Fibroblast of the aortic adventitia (primary cell): ENCODE measurements at regions not wholly inside any gene's neighbourhood (a gene's known extent, or its start where the extent isn't known, plus 50 kb on each side); places are given as distances from the start of the nearest gene placed in this dataset.

ENCODE experiments used
- DNase-seq: peaks from one replicate; pipeline ENCODE4 v3.0.0-alpha.2; 2010; ENCODE audit warnings: low read depth
- H3K4me3 ChIP-seq: 2 replicates; pipeline ENCODE4 v1.5.1; 2011; ENCODE audit warnings: low read depth, mild to moderate bottlenecking, control low read depth, low read length, moderate library complexity
- TF ChIP-seq, protein P1 (sequence below): IDR thresholded peaks from 2 replicates; pipeline ENCODE4 v1.5.1; 2011; ENCODE audit warnings: mild to moderate bottlenecking, low read length, control low read depth, inconsistent platforms; ENCODE audit not compliant: insufficient read depth

DNA sequence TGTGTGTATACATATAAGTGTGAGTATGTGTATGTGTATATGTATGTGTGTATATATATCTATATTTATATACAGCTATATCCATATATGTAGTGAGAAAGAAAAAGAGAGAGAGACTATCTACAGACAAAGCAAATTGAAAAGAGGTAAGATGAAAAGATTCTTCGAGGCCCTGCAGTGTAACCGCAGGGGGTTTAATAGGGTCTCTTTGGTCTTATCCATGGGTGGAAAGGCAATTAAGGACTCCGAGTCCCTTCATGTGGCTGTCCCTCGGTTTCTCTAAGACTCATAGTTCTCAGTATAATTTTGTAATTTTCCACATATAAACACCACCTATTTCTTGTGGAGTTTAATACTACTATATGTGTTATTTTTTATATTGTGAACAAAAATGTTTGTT is 50.6 kb upstream of the JAZF1 start:
- TF ChIP-seq, protein P1, sequence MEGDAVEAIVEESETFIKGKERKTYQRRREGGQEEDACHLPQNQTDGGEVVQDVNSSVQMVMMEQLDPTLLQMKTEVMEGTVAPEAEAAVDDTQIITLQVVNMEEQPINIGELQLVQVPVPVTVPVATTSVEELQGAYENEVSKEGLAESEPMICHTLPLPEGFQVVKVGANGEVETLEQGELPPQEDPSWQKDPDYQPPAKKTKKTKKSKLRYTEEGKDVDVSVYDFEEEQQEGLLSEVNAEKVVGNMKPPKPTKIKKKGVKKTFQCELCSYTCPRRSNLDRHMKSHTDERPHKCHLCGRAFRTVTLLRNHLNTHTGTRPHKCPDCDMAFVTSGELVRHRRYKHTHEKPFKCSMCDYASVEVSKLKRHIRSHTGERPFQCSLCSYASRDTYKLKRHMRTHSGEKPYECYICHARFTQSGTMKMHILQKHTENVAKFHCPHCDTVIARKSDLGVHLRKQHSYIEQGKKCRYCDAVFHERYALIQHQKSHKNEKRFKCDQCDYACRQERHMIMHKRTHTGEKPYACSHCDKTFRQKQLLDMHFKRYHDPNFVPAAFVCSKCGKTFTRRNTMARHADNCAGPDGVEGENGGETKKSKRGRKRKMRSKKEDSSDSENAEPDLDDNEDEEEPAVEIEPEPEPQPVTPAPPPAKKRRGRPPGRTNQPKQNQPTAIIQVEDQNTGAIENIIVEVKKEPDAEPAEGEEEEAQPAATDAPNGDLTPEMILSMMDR = no peak
- DNase-seq = no peak

DNA sequence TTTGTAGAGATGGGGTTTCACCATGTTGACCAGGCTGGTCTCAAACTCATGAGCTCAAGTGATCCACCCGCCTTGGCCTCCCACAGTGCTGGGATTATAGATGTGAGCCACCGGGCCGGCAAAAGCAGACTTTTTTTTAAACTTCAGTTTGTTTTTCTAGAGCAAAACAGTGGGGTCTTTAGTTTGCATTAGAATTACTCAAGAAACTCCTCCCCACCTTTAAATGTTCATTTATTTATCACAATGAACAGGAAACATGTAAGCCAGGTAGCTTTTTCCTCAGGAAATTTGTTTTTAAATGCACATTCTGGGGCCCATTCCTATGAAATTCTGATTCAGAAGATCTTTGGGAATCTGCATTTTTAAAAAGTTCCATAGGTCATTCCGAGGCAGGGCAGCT is 56.0 kb upstream of the JAZF1 start:
- no peak overlapping the region for H3K4me3 ChIP-seq
- no peak for DNase-seq
- TF ChIP-seq, protein P1 = no peak

More for the DNA sequence above, 50.6 kb upstream of the JAZF1 start:
- no peak overlapping the region for H3K4me3 ChIP-seq

DNA sequence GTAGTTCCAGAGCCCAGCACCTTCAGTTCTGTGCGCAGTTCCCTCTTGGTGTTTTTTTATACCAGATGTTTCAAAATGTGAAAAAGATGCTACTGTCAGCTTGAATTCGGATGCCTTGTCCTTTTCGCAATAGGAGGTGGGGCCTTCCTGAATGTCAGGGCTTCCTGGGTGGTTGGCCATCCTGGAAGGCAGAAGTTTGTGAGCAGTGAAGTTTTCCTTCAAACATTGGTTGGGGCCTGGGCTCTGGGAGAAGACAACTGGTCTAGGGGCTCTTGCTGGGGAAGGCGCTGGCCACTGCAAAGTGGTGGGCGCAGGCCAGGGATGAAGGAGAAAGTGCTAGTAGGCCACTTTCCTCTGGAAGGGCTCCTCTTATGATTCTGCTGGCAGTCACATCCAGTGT is 56.8 kb upstream of the JAZF1 start:
- H3K4me3 ChIP-seq = no peak overlapping the region
- TF ChIP-seq, protein P1 = no peak

DNA sequence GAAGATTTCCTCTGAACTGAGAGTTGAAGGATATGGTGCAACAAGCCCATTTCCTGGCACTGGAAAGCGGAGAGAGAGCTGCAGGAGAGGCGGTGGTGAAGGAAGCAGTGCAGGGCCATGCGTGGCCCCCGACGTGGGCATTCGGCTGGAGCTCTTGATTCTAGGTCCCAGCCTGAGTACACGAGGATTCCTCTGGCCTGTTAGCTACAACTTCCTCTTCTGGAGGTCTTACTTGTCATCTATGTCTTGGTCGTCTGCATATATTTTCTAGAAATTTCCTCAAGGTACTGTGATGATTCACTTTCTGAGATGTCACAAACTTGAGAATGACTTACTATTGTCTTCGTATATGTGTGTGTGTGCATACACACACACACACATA is 59.2 kb upstream of the JAZF1 start:
- no peak for DNase-seq
- TF ChIP-seq, protein P1 = no peak
- H3K4me3 ChIP-seq = no peak overlapping the region

More for the DNA sequence above, 56.8 kb upstream of the JAZF1 start:
- no peak for DNase-seq

DNA sequence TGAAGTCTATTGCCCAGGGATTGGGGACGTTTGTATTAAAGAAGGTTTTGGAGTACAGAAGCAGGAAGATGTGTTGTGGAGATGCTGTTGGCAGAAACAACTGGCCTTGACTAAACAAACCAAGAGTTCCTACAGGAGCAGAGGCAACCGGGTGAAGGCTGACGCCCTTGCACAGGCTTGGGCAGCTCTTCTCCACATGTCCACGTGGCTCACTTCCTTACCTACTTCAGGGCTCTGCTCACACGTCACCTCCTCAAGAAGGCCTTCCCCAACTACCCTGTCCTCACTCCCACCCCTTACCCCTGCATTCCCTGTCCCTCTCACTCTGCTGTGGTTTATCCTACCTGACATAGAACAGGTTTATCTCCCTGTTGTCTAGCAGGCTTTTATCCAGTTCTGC is 59.9 kb upstream of the JAZF1 start:
- H3K4me3 ChIP-seq = no peak overlapping the region
- no peak for DNase-seq
- TF ChIP-seq, protein P1 = no peak

DNA sequence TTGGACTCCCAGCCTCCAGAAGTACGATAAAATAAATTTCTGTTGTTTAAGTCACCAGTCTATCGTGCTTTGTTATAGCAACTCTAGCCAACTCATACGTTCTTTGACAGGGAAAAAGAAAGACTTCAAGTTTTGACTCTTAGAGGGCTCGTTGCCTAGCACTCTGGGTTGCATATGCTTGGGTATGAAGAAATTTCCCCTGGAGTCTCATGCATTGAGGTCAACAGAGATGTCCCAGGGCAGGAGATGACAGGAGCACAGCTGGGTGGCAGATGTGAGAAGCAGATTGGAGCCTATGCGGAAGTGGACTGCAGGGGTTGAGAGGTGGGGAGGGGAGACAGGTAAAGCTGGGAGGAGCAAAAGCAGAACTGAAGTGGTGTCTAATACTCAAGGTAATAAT is 63.3 kb upstream of the JAZF1 start:
- no peak for DNase-seq
- TF ChIP-seq, protein P1 = no peak
- H3K4me3 ChIP-seq = no peak overlapping the region

DNA sequence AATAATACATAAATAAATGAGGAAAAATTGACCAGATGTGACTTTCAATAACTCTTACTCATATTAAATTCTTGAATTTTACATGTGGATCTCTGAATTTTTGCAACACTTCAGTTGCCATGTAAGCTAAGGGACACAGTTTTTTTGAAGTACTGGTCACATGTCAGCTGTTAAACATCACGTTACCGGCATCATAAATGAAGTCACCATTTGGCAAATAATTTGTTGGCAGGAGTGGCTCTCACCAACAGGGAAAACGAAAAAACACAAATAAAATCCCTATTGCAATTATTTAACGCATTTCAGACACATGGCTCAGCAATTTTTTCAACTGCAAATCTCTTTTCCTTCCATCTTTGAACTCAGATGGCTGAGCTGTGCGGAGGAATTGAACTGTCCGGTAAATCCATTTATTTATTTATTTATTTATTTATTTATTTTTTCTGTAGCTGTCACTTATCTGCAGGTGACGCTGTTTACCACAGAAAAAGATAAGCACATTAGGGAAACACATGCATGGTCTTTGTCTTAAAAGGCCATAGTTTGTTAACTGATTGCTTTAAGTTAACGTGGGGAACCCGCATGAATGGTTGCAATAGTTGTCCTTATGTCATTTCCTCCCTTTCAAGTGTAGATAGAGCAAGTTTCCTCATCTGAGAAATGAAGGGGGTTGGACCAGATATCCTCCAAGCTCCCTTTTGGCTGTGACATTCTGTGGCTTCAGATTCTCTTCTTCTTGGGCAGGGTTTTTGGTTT is 64.7 kb upstream of the JAZF1 start:
- DNase-seq = no peak
- TF ChIP-seq, protein P1 = no peak
- H3K4me3 ChIP-seq = no peak overlapping the region
